Ammon's horn (tissue), 1 donor: ENCODE measurements at regions not wholly inside any gene's neighbourhood (a gene's known extent, or its start where the extent isn't known, plus 50 kb on each side); places are given as distances from the start of the nearest gene placed in this dataset.
"Not testable (repeated sequence)": the region's sequence is repeated elsewhere in the genome, so short reads cannot be mapped to it uniquely, and the experiment has no call there.

ENCODE experiments used
- DNase-seq: peaks from one replicate; pipeline ENCODE4 v3.0.0-alpha.2; 2016; ENCODE audit warnings: low spot score

GRCh38 chr7:83306502-83306901, 143.8 kb upstream of the PCLO start:
- no peak for DNase-seq

GRCh38 chr7:83305027-83305426, 142.3 kb upstream of the PCLO start:
- no peak for DNase-seq

- no peak for DNase-seq
These were observed 138.7 kb upstream of the PCLO start for GRCh38 chr7:83301416-83301815.

GRCh38 chr7:83290211-83290610, 127.5 kb upstream of the PCLO start:
- no peak for DNase-seq

- no peak for DNase-seq
These were observed 126.8 kb upstream of the PCLO start for GRCh38 chr7:83289419-83289993.

- DNase-seq = no peak
These were observed 118.0 kb upstream of the PCLO start for GRCh38 chr7:83280671-83281070.

- DNase-seq = no peak
These were observed 113.6 kb upstream of the PCLO start for GRCh38 chr7:83276250-83276649.

GRCh38 chr7:83273699-83274098, 111.0 kb upstream of the PCLO start:
- DNase-seq = no peak

GRCh38 chr7:83271212-83272099, 108.8 kb upstream of the PCLO start:
- DNase-seq = peak; percentile 51

GRCh38 chr7:83270407-83270806, 107.7 kb upstream of the PCLO start:
- no peak for DNase-seq

GRCh38 chr7:83267141-83267631, 104.5 kb upstream of the PCLO start:
- DNase-seq = no peak

GRCh38 chr7:83263442-83264034, 100.9 kb upstream of the PCLO start:
- not testable (repeated sequence) for DNase-seq

- DNase-seq = no peak
These were observed 96.4 kb upstream of the PCLO start for GRCh38 chr7:83259064-83259463.

- no peak for DNase-seq
These were observed 85.3 kb upstream of the PCLO start for GRCh38 chr7:83248000-83248399.

- DNase-seq = not testable (repeated sequence)
These were observed 56.5 kb upstream of the PCLO start for GRCh38 chr7:83219231-83219630.

GRCh38 chr7:83212883-83213282, 50.2 kb upstream of the PCLO start:
- DNase-seq = no peak
